Ureter (tissue), 1 donor: ENCODE measurements at regions not wholly inside any gene's neighbourhood (a gene's known extent, or its start where the extent isn't known, plus 50 kb on each side); places are given as distances from the start of the nearest gene placed in this dataset.

Experiments
- DNase-seq: peaks from one replicate; pipeline ENCODE4 v3.0.0-alpha.2; 2020; ENCODE audit warnings: low spot score
- donor health status: DM: yes; HTN: yes; CAD: no.

DNA sequence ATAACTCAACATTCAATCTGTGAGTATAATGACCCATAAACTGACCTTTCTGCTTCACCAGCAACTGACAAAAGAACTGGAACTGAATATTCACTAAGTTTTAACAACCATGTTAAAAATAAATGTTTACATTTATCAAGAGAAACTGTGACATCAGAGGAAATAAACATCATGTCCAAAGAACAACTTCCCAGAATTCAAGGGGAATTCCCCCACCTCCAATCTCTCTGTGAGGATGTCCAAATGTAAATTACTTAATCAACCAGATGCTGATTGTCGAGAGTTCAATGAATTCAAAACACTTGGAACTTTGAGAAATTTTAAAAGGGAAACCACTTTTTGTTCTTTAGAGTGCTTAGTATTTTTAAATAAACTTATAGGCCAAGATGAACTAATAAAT, 365.6 kb upstream of the ADGRL2 start:
- no peak for DNase-seq

DNA sequence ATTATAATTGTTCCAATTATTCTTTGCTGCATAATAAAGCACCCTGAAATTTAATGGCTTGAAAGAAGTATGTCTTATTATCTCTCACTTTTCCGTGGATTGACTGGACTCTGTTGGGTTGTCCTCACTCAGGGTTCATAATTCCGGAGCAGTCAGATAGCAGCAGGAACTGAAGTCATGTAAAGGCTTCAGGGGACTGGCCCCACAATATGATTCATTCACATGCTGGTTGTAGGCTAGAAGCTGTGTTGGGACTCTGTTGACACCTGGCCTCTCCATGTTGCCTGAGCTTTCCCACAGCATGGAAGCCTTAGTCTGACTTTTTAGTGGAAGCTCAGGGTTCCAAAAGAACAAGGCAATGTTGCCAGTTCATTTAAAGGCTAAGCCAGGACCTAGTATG, 367.1 kb upstream of the ADGRL2 start:
- no peak for DNase-seq

DNA sequence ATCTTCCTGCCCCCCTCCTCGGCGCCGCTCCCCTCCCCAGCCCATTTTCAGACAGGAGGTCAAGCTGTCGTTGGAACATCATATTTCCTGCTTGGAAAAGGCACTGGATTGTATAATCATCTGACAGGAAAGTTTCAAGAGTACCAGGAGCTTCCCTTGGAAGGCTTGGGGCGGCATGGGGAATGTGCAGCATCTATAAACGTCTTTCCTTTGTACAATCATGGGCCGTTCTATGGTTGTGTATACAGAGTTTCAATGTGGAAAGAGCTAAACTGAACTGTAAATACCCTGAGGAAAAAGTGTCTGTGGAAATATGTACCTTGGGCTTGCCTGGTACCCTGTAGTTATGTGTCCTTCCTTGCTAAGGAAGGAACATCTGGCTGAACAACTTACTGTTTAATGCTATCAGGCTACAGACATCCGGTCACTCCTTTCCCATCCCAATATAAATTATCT, 368.1 kb upstream of the ADGRL2 start:
- DNase-seq: no peak

DNA sequence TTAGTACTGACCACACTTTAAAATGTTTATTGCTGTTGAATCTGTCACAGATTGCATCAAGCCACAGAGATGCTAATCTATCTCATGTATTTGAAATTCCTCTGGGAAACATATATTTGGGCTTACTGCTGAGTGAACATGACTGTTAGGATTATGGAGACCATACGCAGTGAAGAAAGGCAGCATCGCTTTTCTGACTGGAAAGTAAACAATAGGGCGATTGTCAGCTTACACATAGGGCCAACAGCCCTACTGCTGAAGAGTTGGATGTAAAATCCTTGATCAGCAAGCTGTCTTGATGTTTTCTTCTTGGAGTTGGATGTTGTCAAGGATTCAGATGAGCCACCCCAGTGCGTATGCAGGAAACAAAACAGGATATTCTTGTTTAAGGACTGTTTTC, 368.7 kb upstream of the ADGRL2 start:
- no peak for DNase-seq

DNA sequence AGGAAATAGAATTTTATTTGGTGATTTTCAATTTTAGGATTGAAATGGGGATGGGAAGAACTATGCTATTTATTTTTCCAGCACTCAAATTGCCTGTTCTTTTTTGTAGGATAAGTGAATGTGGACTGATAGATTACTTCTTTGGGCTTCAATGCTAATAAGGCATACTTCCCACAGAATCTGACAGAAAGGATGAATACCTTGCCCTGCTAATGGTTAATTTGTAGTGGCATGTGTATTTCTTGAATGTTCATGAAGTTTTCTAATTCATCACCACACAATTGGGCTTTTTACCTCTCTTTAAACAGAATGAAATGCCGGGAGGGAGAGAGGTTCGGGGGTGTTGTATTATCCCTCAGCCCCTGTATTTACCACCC, 369.1 kb upstream of the ADGRL2 start:
- DNase-seq: no peak

DNA sequence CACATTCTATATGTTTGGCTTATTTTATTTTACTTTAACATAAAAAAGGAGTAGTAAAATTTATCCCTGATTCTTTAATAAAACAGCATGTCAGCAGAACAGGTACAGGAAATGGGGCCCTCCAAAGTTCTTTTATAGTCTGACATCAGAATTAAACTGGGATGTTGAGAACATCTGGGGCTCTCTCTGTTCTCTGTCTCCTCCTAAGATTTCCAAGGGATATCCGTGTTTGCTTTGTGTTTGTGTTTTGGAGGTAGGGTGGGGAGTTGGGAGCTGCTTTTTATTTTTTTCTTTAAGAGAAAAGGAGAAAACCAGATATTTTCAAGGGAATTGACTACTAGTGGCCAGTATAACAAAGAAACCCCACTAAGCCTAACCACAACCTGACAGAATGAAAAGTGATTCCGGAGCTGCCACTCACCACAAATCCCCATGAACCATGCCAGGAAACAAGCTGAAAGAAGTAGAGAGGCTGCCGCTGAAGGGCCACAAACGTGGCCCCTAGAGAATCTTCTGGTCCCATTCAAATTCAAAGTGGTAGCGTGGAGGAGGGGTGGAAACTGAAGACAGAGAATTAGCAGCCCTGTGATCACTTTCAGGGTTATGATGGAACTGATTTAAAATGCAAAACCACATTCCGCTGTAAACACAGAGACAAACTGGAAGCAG, 369.6 kb upstream of the ADGRL2 start:
- no peak for DNase-seq

DNA sequence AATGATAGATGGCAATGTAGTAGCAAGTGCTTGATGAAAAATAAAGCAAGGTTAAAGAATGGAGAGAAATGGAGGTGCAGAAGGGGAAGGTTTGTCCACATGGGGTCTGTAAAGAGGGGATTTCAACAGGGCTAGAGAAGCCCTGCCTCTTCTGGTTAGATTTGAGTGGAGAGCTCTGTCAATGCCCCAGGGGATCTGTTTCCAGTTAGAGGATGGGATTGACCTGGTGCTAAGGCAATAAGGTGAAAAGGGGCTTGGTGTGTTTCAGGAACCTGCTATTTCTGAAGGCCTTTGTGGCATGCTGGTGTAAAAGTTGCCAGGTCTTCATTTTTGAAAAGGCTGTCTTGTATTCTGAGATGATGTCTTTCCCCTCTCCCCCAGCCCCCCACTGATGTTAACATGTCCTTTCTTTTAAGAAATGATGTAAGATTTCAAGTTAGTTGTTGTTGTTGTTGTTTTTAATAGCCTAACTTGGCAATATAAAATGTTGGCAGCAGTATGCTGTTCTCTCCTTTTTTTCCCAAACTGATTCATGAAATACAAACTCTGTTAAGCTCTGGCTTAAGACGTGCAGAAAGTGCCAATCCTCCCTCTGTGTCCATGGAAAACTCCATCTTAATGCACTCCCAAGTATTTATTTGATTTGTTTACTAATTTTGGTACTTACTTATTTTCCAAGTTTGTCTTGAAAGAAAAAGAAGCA, 370.3 kb upstream of the ADGRL2 start:
- no peak for DNase-seq

DNA sequence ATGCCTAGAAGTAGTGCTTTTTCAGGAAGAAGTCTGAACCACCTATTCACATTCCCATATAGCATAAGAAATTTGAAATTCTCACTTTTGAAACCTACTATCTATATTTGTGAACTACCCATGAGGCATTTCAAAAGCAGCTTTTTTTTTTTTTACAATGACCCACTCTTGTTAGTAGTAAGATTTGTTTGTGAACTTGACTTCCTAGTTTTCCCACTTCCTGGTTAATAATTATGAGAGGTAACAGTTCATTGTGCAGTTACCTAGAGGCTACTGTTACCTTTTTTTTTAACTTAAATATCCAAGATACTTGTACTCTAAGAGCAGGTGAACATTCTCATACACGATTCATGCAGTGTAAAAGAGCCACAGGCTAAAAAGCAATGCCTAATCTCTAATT, 371.7 kb upstream of the ADGRL2 start:
- DNase-seq: no peak

DNA sequence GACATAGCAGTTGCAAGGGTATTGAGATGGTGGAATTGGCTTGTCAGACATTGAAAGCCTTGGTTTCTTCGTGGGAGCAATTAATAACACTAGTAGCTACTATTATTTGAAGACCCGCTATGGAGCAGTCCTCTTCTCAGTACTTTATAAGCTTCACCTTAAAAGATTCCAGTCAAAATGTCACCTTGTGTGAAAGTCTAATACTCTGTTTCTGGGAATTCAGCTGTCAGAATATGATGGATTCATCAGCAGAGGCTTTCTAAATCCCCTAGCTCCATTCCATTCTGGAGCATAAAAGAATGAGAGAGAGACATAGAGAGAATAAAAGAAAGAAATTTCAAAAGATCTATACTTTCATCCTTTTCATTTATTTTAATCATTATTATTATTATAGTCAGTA, 375.9 kb upstream of the ADGRL2 start:
- DNase-seq: no peak

DNA sequence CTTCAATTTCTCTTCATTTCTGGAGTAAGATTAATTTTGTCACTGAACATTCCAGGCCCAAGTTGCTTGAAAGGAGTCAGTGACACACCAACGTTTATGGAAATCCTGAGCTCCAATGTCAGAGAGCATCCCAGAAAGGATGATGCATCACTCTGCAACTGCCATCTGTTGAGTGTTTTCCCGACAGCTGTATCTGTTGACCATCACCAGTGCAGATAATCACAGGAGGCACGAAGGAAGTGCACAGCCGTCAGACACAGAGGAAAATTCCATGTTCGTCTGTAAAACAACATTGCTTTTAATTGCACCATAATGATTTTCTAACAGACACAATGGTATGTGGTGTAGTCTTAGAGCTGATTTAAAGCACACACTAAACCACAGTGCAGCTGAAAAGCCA, 376.7 kb upstream of the ADGRL2 start:
- DNase-seq: no peak

DNA sequence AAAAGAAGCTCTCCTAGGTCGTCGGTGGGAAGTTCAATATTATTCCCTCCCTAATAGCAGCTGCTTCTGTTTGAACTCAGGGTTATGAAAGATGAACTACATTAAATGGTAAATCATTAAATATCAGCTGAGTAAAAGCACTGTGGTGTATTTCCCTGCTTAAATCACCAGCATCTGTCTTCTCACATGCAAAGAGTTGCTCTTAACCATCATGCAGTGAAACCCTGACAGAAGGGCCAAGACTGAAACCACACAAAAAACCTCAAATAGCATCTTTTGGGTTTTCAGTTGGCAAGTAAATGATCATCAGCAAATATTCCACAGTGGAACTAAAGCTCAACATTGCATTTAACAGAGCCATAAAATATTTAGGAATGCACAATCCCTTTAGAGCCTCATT, 380.0 kb upstream of the ADGRL2 start:
- DNase-seq: no peak

DNA sequence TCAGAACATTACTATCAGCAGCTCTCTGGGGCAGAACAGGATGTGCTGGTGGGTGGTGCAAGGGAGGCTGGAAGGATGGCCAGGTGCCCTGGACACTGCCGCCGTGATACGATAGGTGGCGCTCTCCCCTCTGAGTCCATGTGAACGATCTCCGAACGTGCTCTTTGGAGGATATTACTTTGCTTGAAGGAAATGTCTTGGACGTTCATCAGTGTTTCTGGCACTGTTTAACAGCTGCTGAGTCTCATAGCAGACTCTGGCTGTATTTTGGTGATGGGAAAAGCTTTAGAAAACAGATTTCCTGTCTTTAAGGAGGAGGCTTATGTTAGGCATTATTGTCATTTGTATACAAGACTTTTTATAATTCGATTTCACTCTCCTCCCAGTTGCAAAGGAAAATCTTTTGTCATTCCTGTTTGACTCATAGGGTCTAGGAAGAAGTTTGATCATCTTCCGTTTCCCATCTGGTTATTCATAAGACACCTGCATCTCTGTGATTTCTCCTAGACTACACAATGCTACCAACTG, 386.2 kb upstream of the ADGRL2 start:
- DNase-seq: peak; percentile 73

DNA sequence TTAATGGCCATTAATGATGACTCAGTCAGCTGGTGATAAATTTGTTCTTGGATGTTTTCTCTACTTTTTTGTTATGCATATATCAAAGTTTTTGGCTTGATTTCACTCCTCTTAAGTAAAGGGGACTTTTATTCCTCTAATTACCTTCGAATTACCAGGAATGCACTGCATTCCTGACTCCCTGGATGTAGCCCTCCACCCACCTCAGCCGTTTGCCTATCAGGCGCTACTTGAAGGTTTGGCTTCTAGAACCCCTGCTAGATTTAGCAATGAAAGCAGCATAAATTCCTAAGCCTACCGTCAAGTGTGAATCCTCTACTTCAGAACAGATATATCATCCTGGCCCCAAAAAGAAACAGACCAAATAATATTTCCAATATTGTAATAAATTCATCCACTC, 387.8 kb upstream of the ADGRL2 start:
- no peak for DNase-seq

DNA sequence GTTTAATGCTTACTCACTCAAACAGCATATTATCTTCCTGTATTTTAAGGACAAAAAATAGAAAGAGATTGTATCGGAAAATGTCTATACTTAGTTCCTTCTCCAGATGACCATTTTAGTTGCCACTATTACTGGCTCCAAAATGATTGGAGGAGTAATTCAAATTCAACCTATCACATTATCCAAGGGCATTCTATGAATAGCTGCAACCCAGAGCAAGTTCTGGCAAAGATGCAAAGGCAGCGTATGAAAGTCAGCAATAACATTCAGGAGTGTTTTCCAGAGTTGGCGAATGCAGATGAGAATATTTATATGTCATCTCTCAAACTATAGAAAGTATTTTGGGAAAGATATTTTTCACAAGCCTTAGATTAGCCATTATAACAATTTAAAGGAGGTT, 389.8 kb upstream of the ADGRL2 start:
- no peak for DNase-seq

DNA sequence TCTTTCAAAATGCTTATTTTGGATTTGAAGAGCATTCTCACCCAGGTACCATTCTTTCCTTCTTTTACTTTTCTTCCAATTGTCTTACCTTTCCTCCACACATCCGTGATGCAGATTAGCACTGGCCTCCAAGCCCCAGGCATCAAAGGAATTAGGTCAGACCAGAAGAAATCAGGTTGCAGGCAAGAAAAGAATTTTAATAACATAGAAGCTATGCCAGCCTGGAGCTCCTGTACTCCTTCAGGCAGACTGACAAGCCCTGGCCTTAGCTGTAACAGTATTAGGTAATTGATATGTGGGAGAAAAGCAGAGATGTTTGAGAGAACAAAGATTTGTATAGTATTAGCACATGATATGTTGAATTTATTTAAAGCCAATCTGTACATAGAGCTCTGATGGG, 390.4 kb upstream of the ADGRL2 start:
- no peak for DNase-seq

DNA sequence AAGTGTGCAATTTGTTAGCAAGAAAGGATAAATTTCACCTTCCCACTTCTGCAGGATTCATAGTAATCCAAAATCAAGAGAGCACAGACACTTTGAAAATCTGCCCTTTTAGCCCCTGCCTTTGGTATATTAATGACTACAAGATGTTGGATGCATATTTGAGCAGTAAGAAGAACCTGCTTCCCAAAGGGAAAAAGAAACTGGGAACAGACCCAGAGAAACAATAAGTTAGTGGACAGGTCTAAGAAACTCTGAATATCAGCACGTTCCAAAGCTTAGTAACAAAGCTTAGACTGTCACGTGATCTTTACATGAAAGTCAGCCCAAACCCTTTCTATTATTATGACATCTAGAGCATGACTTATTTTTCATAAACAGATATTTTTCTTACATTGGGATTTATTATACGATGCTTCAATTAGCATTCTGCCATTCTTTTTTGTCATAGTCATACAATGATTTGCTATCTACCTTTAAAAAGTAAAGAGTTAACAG, 390.9 kb upstream of the ADGRL2 start:
- DNase-seq: no peak

DNA sequence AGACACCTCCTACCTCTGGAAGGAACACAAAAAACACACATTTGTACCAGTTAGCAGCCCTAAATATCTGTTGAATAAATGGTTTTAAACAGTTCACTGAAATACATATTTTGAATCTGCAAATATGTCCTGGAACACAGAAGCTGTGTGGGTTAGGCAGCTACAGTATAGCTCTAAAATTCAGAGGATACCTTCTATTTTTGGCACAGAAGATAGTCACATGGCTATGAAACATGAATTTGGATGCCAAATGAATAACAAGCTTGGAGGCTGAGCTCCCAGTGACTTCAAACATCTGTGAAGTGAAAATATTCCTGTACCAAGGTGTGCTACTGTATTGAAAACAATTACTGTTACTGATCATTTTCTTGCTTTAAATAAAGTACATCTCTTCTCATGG, 391.5 kb upstream of the ADGRL2 start:
- DNase-seq: no peak

DNA sequence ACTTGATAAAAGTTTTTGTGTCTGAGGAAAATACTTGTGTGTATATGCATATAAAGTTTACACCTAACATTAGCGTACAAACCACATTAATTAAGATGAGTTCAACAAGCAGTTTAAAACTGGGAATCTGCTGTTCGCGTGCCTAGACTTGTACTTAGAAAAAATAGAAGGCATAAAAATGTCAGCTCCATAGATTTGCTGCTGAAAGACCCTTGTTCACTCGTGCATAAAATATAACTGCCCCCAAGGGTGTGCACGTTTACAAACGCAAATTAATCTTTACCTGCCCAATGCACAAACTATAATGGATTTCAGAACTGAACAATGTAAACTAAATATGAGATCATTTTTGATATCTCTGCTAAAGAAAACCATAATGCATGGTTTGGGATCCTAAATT, 392.3 kb upstream of the ADGRL2 start:
- no peak for DNase-seq

DNA sequence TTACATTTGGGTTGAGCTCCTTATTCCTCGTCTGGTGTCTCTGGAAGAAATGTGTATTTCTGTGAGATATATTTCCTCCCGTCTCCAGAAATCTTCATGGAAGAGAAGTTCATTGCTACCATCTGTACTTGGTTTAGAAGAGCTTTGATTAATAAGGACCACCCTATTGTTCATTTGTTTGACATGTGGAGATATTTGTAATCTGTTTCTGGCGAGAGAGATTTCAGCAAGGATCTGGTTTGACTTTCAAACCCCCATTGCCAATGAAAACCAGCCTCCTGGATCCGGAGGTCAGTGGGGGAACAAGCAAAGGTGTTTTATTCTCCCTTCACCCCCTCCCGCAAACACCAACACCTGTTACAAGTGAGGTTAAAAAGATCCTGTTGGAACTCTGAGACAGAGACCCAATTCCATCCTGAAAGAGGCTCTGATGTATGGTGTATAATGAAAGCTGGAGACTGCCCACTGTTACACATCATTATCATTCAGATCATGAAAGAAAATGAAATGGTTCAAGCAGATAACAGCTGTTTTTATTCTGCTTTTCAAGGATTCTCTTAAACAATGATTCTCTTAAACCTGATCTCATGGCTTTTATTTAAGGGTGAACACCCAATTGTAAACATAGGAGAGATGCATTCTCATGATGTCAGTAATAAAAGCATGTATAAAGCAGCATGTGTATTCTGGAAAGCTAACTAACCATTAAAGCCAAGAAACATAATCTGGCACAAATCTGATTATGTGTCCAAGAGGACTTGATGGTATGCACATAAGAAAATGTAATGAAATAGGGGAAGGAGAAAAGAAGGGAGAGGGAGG, 393.5 kb upstream of the ADGRL2 start:
- no peak for DNase-seq

DNA sequence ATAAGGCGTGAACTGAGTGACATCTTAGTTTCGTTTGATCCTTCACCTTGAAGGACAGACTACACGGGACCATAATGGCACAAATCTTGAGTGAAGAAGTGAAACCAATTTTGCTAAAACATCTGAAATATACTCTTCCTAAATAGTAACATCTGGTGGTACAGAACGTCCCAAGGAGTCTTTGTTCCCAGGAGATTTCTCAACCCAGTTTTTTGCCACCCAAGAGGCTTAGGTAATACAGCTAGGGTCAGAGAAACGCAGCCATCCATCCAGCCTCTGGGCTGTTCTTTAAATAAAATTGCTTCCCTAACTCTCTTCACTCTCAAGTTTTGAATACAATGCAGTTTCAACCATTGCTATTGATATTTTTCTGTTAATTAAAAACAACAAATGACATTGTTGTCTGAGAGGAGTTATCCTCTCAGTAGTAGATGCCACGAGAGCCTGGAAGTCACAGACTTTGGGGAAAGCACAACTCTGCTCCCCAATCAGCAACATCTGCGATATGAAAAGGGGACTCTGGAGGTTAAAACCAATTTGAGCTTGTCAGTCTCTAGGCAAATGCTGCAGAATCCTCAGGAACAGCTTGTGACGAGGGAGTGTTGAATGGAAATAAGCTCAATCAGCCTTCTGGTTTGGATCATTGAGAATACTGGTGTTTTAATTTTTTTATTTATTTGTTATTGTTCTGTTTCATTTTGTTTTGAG, 394.3 kb upstream of the ADGRL2 start:
- DNase-seq: no peak

DNA sequence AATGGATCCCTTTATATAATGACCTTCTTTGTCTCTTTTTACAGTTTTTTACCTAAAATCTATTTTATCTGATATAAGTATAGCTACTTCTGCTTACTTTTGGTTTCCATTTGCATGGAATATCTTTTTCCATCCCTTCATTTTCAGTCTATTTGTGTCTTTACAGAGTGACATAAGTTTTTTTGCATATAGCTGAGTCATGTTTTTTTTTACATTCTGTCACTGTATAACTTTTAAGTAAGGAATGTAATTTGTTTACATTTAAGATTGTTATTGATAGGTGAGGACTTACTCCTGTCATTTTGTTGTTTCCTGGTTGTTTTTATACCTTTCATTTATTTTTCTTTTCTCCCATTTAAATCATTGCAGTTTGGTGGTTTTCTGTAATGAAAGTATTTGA, 402.7 kb upstream of the ADGRL2 start:
- no peak for DNase-seq
